ENCODE measurements at regions not wholly inside any gene's neighbourhood (a gene's known extent, or its start where the extent isn't known, plus 50 kb on each side); places are given as distances from the start of the nearest gene placed in this dataset.

GRCh38 chr5:58153255-58153654 is 306.6 kb downstream of the PLK2 start:
- TF ChIP-seq, protein P1, sequence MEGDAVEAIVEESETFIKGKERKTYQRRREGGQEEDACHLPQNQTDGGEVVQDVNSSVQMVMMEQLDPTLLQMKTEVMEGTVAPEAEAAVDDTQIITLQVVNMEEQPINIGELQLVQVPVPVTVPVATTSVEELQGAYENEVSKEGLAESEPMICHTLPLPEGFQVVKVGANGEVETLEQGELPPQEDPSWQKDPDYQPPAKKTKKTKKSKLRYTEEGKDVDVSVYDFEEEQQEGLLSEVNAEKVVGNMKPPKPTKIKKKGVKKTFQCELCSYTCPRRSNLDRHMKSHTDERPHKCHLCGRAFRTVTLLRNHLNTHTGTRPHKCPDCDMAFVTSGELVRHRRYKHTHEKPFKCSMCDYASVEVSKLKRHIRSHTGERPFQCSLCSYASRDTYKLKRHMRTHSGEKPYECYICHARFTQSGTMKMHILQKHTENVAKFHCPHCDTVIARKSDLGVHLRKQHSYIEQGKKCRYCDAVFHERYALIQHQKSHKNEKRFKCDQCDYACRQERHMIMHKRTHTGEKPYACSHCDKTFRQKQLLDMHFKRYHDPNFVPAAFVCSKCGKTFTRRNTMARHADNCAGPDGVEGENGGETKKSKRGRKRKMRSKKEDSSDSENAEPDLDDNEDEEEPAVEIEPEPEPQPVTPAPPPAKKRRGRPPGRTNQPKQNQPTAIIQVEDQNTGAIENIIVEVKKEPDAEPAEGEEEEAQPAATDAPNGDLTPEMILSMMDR (IDR thresholded peaks at IDR 0.05): no peak
- no peak for TF ChIP-seq TCF12 (IDR thresholded peaks at IDR 0.05)
- TF ChIP-seq, protein P2, sequence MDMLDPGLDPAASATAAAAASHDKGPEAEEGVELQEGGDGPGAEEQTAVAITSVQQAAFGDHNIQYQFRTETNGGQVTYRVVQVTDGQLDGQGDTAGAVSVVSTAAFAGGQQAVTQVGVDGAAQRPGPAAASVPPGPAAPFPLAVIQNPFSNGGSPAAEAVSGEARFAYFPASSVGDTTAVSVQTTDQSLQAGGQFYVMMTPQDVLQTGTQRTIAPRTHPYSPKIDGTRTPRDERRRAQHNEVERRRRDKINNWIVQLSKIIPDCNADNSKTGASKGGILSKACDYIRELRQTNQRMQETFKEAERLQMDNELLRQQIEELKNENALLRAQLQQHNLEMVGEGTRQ (IDR thresholded peaks at IDR 0.05; ENCODE audit: borderline replicate concordance, low read depth, low read length): no peak
- no peak for TF ChIP-seq TAF1 (IDR thresholded peaks at IDR 0.05; ENCODE audit: borderline replicate concordance, low read depth, low read length)
- TF ChIP-seq SMC3 (IDR thresholded peaks at IDR 0.05; ENCODE audit: low read depth, low read length): no peak
- TF ChIP-seq USF1 (IDR thresholded peaks at IDR 0.05; ENCODE audit: borderline replicate concordance, low read depth): no peak
- TF ChIP-seq YY1 (IDR thresholded peaks at IDR 0.05; ENCODE audit: low read depth): no peak
- TF ChIP-seq GABPA (IDR thresholded peaks at IDR 0.05; ENCODE audit: low read depth): no peak
- TF ChIP-seq POLR2AphosphoS5 (IDR thresholded peaks at IDR 0.05; ENCODE audit: low read depth, low read length): no peak
- TF ChIP-seq, protein P3, sequence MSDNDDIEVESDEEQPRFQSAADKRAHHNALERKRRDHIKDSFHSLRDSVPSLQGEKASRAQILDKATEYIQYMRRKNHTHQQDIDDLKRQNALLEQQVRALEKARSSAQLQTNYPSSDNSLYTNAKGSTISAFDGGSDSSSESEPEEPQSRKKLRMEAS (IDR thresholded peaks at IDR 0.05; ENCODE audit: low read depth): no peak
- no peak for TF ChIP-seq MXI1 (IDR thresholded peaks at IDR 0.05; ENCODE audit: low read depth, low read length)
- no peak for TF ChIP-seq EZH2phosphoT487 (IDR thresholded peaks at IDR 0.05; ENCODE audit: borderline replicate concordance, low read depth)
- no peak for TF ChIP-seq PBX3 (IDR thresholded peaks at IDR 0.05)
